ENCODE measurements at regions not wholly inside any gene's neighbourhood (a gene's known extent, or its start where the extent isn't known, plus 50 kb on each side); places are given as distances from the start of the nearest gene placed in this dataset.

DNA sequence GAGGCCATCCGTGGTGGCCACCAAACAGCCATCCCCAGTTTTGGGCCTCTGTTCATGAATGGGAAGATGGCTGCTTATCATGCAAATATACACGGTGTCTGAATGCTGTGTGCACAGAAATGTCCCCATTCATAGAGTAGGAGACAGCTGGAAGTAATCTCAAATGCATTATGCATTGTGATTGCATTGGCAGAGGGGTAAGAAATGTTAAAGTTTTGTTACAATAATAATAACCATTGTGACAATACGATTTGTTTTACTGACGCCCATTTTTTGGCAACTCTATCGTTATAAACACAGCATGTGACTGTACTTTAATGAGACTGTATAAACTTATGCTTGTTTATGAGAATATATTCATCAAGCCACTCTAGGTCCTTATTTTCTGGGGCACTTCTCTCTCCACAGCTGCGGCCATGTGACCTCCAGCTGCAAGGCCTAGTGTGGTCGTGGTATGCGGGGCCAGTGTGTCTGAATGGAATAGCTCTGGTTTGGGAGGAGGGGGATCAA lies 474.3 kb downstream of the VRK1 start:
- TF ChIP-seq, protein P1, sequence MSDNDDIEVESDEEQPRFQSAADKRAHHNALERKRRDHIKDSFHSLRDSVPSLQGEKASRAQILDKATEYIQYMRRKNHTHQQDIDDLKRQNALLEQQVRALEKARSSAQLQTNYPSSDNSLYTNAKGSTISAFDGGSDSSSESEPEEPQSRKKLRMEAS (IDR thresholded peaks at IDR 0.05; ENCODE audit: low read depth, low read length), result no peak
- TF ChIP-seq, protein P2, sequence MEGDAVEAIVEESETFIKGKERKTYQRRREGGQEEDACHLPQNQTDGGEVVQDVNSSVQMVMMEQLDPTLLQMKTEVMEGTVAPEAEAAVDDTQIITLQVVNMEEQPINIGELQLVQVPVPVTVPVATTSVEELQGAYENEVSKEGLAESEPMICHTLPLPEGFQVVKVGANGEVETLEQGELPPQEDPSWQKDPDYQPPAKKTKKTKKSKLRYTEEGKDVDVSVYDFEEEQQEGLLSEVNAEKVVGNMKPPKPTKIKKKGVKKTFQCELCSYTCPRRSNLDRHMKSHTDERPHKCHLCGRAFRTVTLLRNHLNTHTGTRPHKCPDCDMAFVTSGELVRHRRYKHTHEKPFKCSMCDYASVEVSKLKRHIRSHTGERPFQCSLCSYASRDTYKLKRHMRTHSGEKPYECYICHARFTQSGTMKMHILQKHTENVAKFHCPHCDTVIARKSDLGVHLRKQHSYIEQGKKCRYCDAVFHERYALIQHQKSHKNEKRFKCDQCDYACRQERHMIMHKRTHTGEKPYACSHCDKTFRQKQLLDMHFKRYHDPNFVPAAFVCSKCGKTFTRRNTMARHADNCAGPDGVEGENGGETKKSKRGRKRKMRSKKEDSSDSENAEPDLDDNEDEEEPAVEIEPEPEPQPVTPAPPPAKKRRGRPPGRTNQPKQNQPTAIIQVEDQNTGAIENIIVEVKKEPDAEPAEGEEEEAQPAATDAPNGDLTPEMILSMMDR (IDR thresholded peaks at IDR 0.05; ENCODE audit: low read depth, low read length), result no peak

Measured in NB4 (cell line).